OCI-LY3 (cell line): ENCODE measurements at regions not wholly inside any gene's neighbourhood (a gene's known extent, or its start where the extent isn't known, plus 50 kb on each side); places are given as distances from the start of the nearest gene placed in this dataset.

Experiments
- CTCF ChIP-seq: fragments of 200-600, 300-600 bp; sonication (generic); IDR thresholded peaks from 2 replicates; pipeline ENCODE4 v1.5.1; 2014; ENCODE audit warnings: antibody characterized with exemption, low read length, low read depth
- EZH2phosphoT487 ChIP-seq: fragments of 200-600 bp; shearing (Covaris generic); IDR thresholded peaks from 2 replicates; pipeline ENCODE4 v1.6.1; 2018; ENCODE audit warnings: antibody characterized with exemption, mixed run types, low read depth

GRCh38 chr1:193730017-193730416, 543.6 kb upstream of the B3GALT2 start:
- no peak for TF ChIP-seq CTCF
- no peak for TF ChIP-seq EZH2phosphoT487
